HCT116 (cell line): ENCODE measurements at regions not wholly inside any gene's neighbourhood (a gene's known extent, or its start where the extent isn't known, plus 50 kb on each side); places are given as distances from the start of the nearest gene placed in this dataset.
"Not testable (repeated sequence)": the region's sequence is repeated elsewhere in the genome, so short reads cannot be mapped to it uniquely, and the experiment has no call there.

ENCODE experiments used
- ATAC-seq: fragments of 200-7000 bp; cut with Tn5 transposase; 2 replicates; pipeline ENCODE4 v1.9.1; 2020; ENCODE audit warnings: mild to moderate bottlenecking, moderate library complexity
- BruUV-seq: library from RNA; stranded (reverse); fragments of 400-500 nt; replicated peaks from 2 replicates; lab custom pipeline; 2021; lab: Mats Ljungman, UMichigan
- CTCF ChIA-PET: fragments of 300-600 bp; sonication (Branson Sonifier 250); formaldehyde crosslinking; loops from one replicate; lab custom pipeline; 2021; ENCODE audit warnings: antibody characterized with exemption; lab: Charles Lee
- POLR2A ChIA-PET: fragments of 300-600, 350-600 bp; sonication (Branson Sonifier 250); formaldehyde crosslinking; loops from one replicate; lab custom pipeline; 2021; ENCODE audit warnings: antibody characterized with exemption; lab: Charles Lee
- RAD21 ChIA-PET, 2 experiments: fragments of 300-600 bp; sonication (Branson Sonifier 250); formaldehyde crosslinking; loops; one replicate each; lab custom pipeline; 2023; ENCODE audit warnings: low total read pairs in 2 of 2; ENCODE audit not compliant: uncharacterized antibody in 2 of 2, unreplicated experiment in 2 of 2, low non-redundant PET in 1 of 2; lab: Charles Lee
- DNase-seq: peaks from one replicate; pipeline ENCODE4 v3.0.0-alpha.2; 2010; ENCODE audit warnings: low read depth, low spot score
- H2AFZ ChIP-seq: fragments of 200-600 bp; shearing (Covaris generic), sonication (generic); 2 replicates; pipeline ENCODE4 v1.6.1; 2017; ENCODE audit warnings: low read depth, mixed run types, mixed read lengths, antibody characterized with exemption, low read length; ENCODE audit not compliant: poor library complexity, severe bottlenecking
- H3K27ac ChIP-seq: 2 replicates; pipeline ENCODE4 v1.5.1; 2012; ENCODE audit warnings: low read depth, low read length
- H3K27me3 ChIP-seq: fragments of 200-600 bp; sonication (generic); 2 replicates; pipeline ENCODE4 v1.6.1; 2016; ENCODE audit warnings: mixed run types, low read length, mixed read lengths; ENCODE audit not compliant: insufficient read depth
- H3K36me3 ChIP-seq, 2 experiments: fragments of 200-500 bp in 1 of 2; fragments of 200-600 bp in 1 of 2; sonication (Bioruptor generic) in 1 of 2; sonication (generic) in 1 of 2; 2 replicates each; pipeline versions ENCODE4 v1.5.1 to v1.6.1; 2014 to 2016; ENCODE audit warnings: low read length in 2 of 2, inconsistent platforms in 1 of 2, mixed read lengths in 1 of 2, mixed run types in 1 of 2; ENCODE audit not compliant: insufficient read depth in 2 of 2, control insufficient read depth in 1 of 2
- H3K4me1 ChIP-seq, 2 experiments: fragments of 200-600 bp in 1 of 2; sonication (generic) in 1 of 2; 2 replicates each; pipeline versions ENCODE4 v1.5.1 to v1.6.1; 2012 to 2017; ENCODE audit warnings: low read length in 2 of 2, inconsistent platforms in 1 of 2, mild to moderate bottlenecking in 1 of 2, mixed read lengths in 1 of 2, mixed run types in 1 of 2, moderate library complexity in 1 of 2; ENCODE audit not compliant: insufficient read depth in 2 of 2, control insufficient read depth in 1 of 2
- H3K4me2 ChIP-seq: fragments of 200-600 bp; sonication (generic); 2 replicates; pipeline ENCODE4 v1.6.1; 2017; ENCODE audit warnings: mixed run types, low read length, mixed read lengths
- H3K4me3 ChIP-seq, 2 experiments: fragments of 200-600 bp in 1 of 2; sonication (generic) in 1 of 2; replicated peaks in 1 of 2; 2 replicates each; pipeline ENCODE4 v1.5.1; 2011 to 2016; ENCODE audit warnings: low read length in 2 of 2, control low read depth in 1 of 2, low read depth in 1 of 2, mild to moderate bottlenecking in 1 of 2, mixed read lengths in 1 of 2, mixed run types in 1 of 2
- H3K79me2 ChIP-seq: fragments of 200-600 bp; sonication (generic); 2 replicates; pipeline ENCODE4 v1.6.1; 2017; ENCODE audit warnings: mild to moderate bottlenecking, mixed run types, low read length, moderate library complexity, mixed read lengths; ENCODE audit not compliant: insufficient read depth
- H3K9ac ChIP-seq: fragments of 200-600 bp; sonication (generic); 2 replicates; pipeline ENCODE4 v1.6.1; 2016; ENCODE audit warnings: low read length, mixed read lengths
- H3K9me2 ChIP-seq: fragments of 200-600 bp; sonication (generic), shearing (Covaris generic); 2 replicates; pipeline ENCODE4 v1.6.1; 2017; ENCODE audit warnings: mixed run types, mild to moderate bottlenecking, moderate library complexity; ENCODE audit not compliant: insufficient read depth
- H3K9me3 ChIP-seq, 2 experiments: fragments of 200-500 bp in 1 of 2; fragments of 200-600 bp in 1 of 2; sonication (Bioruptor generic) in 1 of 2; sonication (generic) in 1 of 2; 2 replicates each; pipeline ENCODE4 v1.6.1; 2014 to 2017; ENCODE audit warnings: low read length in 2 of 2, mixed read lengths in 2 of 2, inconsistent platforms in 1 of 2, low read depth in 1 of 2, mild to moderate bottlenecking in 1 of 2, mixed run types in 1 of 2, moderate library complexity in 1 of 2; ENCODE audit not compliant: control insufficient read depth in 1 of 2, insufficient read depth in 1 of 2
- H4K20me1 ChIP-seq: fragments of 200-600 bp; sonication (generic), shearing (Covaris generic); 2 replicates; pipeline ENCODE4 v1.6.1; 2017; ENCODE audit warnings: mixed run types, mild to moderate bottlenecking, moderate library complexity; ENCODE audit not compliant: insufficient read depth
- EGR1 ChIP-seq: IDR thresholded peaks from 2 replicates; pipeline ENCODE4 v1.6.1; 2012; ENCODE audit warnings: low read depth
- EZH2 ChIP-seq: fragments of 200-600 bp; sonication (generic); IDR thresholded peaks from 2 replicates; pipeline ENCODE4 v1.6.1; 2017; ENCODE audit warnings: antibody characterized with exemption, mixed run types
- MAX ChIP-seq: IDR thresholded peaks from 2 replicates; pipeline ENCODE4 v1.6.1; 2012
- POLR2A ChIP-seq: IDR thresholded peaks from 2 replicates; pipeline ENCODE4 v1.7.0; 2011; ENCODE audit warnings: borderline replicate concordance; ENCODE audit not compliant: insufficient read depth, insufficient read length; ENCODE audit errors: extremely low read depth
- REST ChIP-seq: IDR thresholded peaks from 2 replicates; pipeline ENCODE4 v1.6.1; 2012; ENCODE audit warnings: low read depth
- SRF ChIP-seq: IDR thresholded peaks from 2 replicates; pipeline ENCODE4 v1.6.1; 2012; ENCODE audit warnings: low read depth
- TCF7L2 ChIP-seq: IDR thresholded peaks from 2 replicates; pipeline ENCODE4 v1.7.0; 2011; ENCODE audit warnings: borderline replicate concordance, inconsistent platforms; ENCODE audit not compliant: insufficient read depth, insufficient read length; ENCODE audit errors: extremely low read depth
- YY1 ChIP-seq: IDR thresholded peaks from 2 replicates; pipeline ENCODE4 v1.6.1; 2011; ENCODE audit warnings: low read length, low read depth, moderate library complexity, mild to moderate bottlenecking; ENCODE audit not compliant: insufficient replicate concordance; ENCODE audit errors: extremely low read depth
- ZNF274 ChIP-seq: fragments of 200-500 bp; sonication (Bioruptor generic); IDR thresholded peaks from 2 replicates; pipeline ENCODE4 v1.6.1; 2014; ENCODE audit warnings: mild to moderate bottlenecking, low read depth, low read length, inconsistent platforms
- intact Hi-C: fragments of 100-400 bp; cut with micrococcal nuclease; formaldehyde crosslinking; loops from 2 replicates; pipeline ENCODE4 v1.10.0; 2022

GRCh38 chr2:199535445-199536177 lies 77.9 kb upstream of the SATB2 start:
- no TSS peak for BruUV-seq
- Histone ChIP-seq H3K9ac (no peak overlapping the region), H3K27ac (no peak overlapping the region), H3K9me2 (no peaks in the 10 kb centered on the region), H3K9me3 (no peaks in the 10 kb centered on the region), H3K4me3 (no peak overlapping the region), H3K79me2 (no peaks in the 10 kb centered on the region), H3K36me3 (no peaks in the 10 kb centered on the region), H4K20me1 (no peaks in the 10 kb centered on the region), H3K4me1 (no peaks in the 10 kb centered on the region), H3K4me2 (no peak overlapping the region), H2AFZ (no peak overlapping the region), H3K27me3 (peaks cover 4% of the 10 kb centered on the region; the same call in 1 of the 2 replicates)
- intact Hi-C loops: no loop called here
- ATAC-seq (no peak), DNase-seq (no peak)
- CTCF ChIA-PET: no interaction called here
- TF ChIP-seq EZH2 (no peak), YY1 (no peak), ZNF274 (no peak), MAX (no peak), REST (no peak), SRF (no peak), POLR2A (no peak), TCF7L2 (no peak), EGR1 (no peak)
- RAD21 ChIA-PET: no interaction called here
- POLR2A ChIA-PET: no interaction called here

- H3K36me3 ChIP-seq, H3K79me2 ChIP-seq, H3K9ac ChIP-seq, H3K9me2 ChIP-seq, intact Hi-C loops, H2AFZ ChIP-seq, DNase-seq, H3K4me1 ChIP-seq, H4K20me1 ChIP-seq, H3K4me3 ChIP-seq, H3K9me3 ChIP-seq, H3K27ac ChIP-seq, H3K4me2 ChIP-seq, BruUV-seq, H3K27me3 ChIP-seq, CTCF ChIA-PET, RAD21 ChIA-PET, POLR2A ChIA-PET, ATAC-seq: not testable (repeated sequence)
Measured at GRCh38 chr2:199533873-199534272, 76.1 kb upstream of the SATB2 start.
